Fibroblast of peridontal ligament (primary cell): ENCODE measurements at regions not wholly inside any gene's neighbourhood (a gene's known extent, or its start where the extent isn't known, plus 50 kb on each side); places are given as distances from the start of the nearest gene placed in this dataset.

Source experiments
- DNase-seq: peaks from one replicate; pipeline ENCODE4 v3.0.0-alpha.2; 2010; ENCODE audit errors: extremely low read depth

- DNase-seq: no peak
Measured at GRCh38 chr2:145290986-145291385, 771.1 kb upstream of the ZEB2 start.

DNA sequence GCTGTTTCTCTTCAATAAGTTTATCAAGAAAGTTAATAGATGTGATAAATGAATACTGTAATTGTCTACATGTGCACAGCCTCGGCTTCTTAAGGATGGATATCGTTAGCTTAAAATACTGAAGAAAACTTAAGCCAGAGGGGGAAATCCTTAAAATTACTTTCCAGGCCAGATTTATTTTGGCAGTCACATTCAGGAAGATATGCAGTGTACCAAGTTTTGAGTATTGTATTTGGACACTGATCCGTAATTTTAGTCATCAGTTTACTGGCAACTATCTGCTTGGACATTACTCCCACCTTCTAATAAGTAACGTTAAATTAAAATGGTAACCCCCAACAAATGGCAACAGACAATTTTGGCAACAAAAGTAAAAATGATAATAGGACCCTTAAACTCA, 770.0 kb upstream of the ZEB2 start:
- DNase-seq: no peak

GRCh38 chr2:145288650-145289496, 769.0 kb upstream of the ZEB2 start:
- DNase-seq: no peak

GRCh38 chr2:145287736-145288135, 767.8 kb upstream of the ZEB2 start:
- peak; percentile 52 for DNase-seq

DNA sequence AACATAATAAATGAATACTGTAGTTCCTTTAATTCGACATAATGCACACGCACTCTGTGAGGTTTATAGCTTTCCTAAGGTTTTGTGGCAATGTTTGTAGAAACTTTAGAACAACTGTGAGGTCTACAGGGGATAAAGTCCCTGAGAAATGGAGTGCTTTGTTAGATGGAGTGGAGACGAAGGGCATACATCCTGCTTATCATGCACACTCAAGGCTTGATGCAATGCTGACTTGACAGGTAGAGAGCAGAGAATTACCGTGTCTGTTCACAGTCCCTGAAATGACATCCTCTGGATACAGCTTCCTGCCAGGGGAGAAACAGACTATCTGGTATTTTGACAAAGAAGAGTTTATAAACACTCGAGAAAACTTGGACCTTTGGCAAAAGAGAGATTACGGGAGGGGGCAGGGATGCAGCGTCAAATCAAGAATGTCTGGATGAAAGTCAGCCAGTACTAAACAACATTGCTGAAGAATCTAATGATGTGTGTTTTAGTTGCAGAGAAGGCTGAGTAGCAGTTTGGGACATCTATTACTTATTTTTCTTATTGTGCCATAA, 766.9 kb upstream of the ZEB2 start:
- DNase-seq: peak; percentile 23

DNA sequence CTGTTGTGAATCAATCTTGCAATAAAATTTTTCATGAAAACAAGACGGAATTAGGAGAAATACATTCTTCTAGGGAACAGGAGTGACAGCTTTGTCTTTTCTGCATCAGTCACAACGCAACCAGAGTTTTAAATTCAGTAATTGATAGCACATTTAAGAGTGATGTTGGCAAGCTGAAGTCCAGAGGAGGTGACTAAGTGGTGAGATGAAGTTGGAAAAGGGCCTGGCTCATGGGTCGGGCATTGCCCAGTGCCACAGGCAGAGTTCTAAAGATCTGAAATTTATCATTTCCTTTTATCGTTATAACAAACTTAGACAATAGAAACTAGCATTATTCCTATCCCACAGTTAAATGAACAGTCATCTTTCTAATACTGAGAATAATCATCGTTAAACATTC, 764.6 kb upstream of the ZEB2 start:
- DNase-seq: peak; percentile 39

DNA sequence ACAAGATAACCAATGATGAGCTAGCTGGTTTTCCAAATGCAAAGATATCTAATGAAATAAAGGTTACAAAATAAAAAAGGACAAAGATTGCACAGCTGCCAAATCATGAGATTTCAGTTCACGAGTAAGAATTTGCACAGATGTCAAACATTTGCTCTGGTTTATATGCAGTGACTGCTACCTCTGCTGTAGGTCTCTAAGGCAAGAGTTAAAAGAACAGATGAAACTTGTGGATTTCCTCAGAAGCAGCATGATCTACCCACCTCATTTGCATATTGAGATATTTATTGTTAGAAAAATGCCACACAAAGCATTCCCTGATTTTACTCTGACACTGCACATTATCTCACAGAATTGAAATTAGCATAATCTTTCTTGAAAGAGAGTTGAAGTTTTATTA, 763.2 kb upstream of the ZEB2 start:
- DNase-seq: no peak

- DNase-seq: peak; percentile 34
Measured at GRCh38 chr2:145277922-145278321, 758.0 kb upstream of the ZEB2 start.

- no peak for DNase-seq
Measured at GRCh38 chr2:145273840-145274239, 753.9 kb upstream of the ZEB2 start.

GRCh38 chr2:145268931-145269330, 749.0 kb upstream of the ZEB2 start:
- DNase-seq: no peak

DNA sequence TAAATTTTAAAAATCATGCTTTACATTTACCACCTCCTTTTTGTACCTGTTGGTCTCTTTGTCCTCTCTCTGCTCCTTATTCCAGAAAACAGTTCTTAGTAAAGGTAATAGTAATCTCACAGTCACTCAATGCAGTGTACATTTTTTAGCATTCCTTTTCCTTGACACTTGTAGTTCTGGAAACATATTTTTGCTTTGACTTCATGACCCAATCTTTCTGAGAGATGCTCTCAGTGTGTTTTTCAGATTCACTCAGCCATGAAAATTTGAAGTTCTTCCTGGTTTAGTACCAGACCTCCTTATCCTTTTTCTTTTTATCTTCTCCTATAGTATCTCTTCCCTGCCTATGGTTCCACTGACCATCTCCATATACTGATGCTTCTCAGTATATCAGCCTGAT, 747.5 kb upstream of the ZEB2 start:
- no peak for DNase-seq

DNA sequence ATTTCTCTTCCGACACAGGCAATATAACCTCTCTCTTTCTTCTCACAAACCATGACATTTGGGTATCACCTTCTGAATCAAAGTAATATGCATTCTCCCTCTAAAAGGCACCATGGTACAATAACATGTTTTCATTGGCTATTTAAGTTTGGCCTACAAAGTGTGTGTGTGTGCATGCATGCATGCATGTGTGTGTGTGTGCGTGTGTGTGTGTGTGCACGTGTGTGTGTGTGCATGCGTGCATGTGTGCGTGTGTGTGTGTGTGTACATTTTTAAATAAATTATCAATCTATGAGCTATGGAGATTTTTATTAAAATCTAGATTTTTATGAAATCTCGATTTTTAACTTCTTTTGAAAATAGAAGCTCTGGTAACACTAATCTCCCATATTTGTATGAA, 745.3 kb upstream of the ZEB2 start:
- no peak for DNase-seq

DNA sequence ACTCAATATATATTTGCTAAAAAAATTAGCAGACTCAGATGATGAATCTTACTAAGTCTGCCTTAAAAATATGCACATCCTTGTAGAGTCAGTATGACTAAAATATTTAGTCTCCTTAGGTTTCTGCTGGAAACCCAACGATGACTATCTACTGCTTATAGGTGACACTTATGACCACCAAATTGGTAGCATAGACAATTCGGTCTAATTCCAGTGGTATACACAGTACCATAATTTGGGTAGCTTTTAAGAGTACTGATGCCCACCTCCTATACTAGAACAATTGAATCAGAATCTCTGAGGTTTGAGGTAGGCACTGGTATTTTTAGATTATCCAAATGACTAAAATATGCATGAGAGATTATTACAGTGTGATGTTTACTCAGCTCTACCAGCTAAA, 740.8 kb upstream of the ZEB2 start:
- no peak for DNase-seq

DNA sequence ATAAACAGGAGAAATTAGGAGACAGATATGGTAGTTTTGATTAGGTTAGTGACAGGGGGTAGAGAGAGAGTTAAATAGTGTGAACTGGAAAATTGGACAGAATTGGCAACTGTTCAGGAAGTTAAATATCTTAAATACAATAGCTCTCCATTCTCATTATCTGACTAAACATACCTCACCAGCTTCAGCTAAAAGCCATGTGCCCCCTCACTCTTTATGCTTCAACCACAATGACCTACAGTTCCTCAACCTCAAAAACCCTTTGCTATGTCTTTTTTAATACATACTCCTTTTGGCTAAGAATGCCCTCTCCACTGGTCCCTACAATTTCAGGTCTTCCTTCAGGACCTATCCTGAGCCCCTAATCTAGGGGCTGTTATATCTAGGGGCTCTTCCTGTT, 740.2 kb upstream of the ZEB2 start:
- DNase-seq: no peak

GRCh38 chr2:145258903-145259579, 739.1 kb upstream of the ZEB2 start:
- DNase-seq: peak; percentile 56

- DNase-seq: no peak
Measured at GRCh38 chr2:145257931-145258330, 738.0 kb upstream of the ZEB2 start.

DNA sequence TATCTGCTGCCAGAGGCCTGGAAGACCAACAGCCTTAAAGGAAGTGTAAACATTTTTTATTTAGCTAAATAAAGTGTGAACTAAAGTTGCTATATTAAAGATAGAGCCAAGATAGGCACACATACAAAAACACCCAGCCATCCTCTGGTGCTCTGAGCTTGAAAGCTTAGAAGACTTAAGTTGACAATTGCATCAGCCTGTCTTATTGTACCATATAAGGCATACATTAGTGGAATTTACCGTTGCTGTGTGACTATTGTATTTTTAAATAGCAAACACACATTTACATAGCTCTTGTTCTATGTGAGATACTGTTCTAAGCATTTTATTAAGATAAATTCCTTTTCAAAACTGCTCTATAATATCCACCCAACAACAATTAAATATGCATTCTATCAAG, 736.6 kb upstream of the ZEB2 start:
- DNase-seq: no peak

DNA sequence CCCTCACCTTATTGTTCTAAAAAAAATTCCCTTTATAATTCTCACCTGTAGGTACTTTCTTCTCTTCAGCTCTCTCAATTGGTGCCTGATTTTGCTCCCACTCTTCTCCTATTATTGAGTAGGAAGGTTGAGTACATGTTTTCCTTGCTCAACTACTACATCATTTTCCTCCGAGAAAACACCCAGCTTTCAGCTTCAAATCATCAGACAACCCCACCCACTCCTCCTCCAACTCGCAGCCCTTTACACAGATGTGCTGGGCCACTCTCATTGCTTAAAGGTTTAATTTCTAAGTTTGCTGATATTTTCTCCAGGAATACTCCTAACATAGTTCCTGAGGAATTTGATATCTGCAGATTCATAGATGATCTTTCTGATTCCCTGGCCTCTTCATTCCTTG, 734.4 kb upstream of the ZEB2 start:
- no peak for DNase-seq

DNA sequence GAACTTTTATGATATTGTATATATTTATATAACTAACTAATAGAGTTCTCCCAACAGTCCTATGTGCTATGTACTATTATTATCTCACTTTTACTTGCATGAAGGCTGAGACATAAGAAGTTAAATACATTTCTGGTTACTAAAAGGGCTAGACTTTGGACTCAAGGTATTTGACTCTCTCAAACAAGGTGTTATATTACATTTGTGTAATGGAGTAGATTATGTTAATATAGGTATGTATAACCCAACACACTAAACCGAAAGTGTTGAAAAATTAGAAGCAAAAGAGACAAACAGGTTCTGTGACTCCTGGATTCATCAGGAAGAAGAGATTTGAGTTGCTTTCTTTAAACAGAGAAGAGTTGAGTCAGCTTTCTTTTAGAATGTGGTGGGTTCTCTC, 733.6 kb upstream of the ZEB2 start:
- no peak for DNase-seq

DNA sequence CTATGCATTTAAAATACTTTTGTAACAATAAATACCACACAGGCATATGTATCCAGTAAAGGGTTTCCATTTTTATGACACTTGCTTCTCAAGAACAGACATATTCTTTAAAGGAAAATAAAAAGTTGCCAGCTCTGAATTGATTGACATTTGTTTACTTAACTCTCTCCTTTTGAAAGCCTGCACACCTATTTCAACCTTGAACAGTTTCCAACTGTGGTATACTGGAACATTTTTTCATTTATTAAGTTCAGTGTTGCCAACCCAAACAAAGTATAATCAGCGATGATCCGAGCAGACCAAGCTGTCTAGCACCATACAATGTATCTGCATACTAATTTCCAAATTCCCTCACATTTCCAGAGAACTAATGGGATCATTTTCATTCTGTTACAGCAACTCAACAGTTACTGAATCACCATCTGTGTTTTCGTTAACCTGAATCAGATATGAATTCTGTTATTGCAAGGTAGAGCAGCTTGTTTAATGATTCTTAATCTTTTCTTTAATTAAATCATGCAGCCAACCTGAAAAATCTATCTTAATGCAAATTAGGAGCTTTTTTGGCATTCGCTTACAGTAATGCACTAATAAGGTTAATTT, 725.5 kb upstream of the ZEB2 start:
- DNase-seq: no peak

DNA sequence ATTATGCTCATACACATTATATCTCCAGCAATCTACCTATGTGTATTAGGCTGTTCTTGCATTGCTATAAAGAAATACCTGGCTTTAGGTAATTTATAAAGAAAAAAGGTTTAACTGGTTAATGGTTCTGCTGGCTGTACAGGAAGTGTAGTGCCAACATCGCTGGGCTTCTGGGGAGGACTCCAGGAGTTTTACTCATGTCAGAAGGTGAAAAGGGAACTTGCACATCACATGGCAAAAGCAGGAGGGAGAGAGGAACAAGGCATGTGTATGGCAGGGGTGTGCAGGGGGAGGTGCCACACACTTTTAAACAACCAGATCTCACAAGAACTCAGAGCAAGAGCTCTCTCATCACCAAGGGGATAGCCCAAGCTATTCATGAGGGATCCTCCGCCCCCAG, 715.4 kb upstream of the ZEB2 start:
- DNase-seq: no peak

- peak; percentile 71 for DNase-seq
Measured at GRCh38 chr2:145230546-145230945, 710.6 kb upstream of the ZEB2 start.

GRCh38 chr2:145228506-145228905, 708.6 kb upstream of the ZEB2 start:
- peak; percentile 59 for DNase-seq
